Breast epithelium (tissue), 4 donors: ENCODE measurements at regions not wholly inside any gene's neighbourhood (a gene's known extent, or its start where the extent isn't known, plus 50 kb on each side); places are given as distances from the start of the nearest gene placed in this dataset.
"Not testable (repeated sequence)": the region's sequence is repeated elsewhere in the genome, so short reads cannot be mapped to it uniquely, and the experiment has no call there.

Source experiments
- DNase-seq, 2 donors: peaks; one replicate each; pipeline ENCODE4 v3.0.0-alpha.2; 2019; ENCODE audit warnings: low spot score in 2 of 2
- H3K27ac ChIP-seq, 2 donors: fragments of 200-600 bp; sonication (generic) in 1 of 2; one replicate each; pipeline ENCODE4 v1.5.1; 2016 to 2019; ENCODE audit warnings: mild to moderate bottlenecking in 1 of 2
- H3K27me3 ChIP-seq, 2 donors: fragments of 200-600 bp; sonication (generic) in 1 of 2; one replicate each; pipeline versions ENCODE4 v1.5.1 to v1.6.0; 2017 to 2019; ENCODE audit warnings: control low read depth in 1 of 2, mild to moderate bottlenecking in 1 of 2
- H3K36me3 ChIP-seq: fragments of 200-600 bp; one replicate; pipeline ENCODE4 v1.5.1; 2019
- H3K4me1 ChIP-seq, 2 donors: fragments of 200-600 bp; sonication (generic); one replicate each; pipeline ENCODE4 v1.5.1; 2016 to 2019; ENCODE audit warnings: control low read depth in 1 of 2
- H3K4me3 ChIP-seq, 3 donors: fragments of 200-600 bp; sonication (generic); 1 replicate in 2 of 3; 2 replicates in 1 of 3; pipeline ENCODE4 v1.5.1; 2016 to 2019; ENCODE audit warnings: mild to moderate bottlenecking in 3 of 3, moderate library complexity in 2 of 3
- H3K9me3 ChIP-seq, 2 donors: fragments of 200-600 bp; sonication (generic) in 1 of 2; one replicate each; pipeline ENCODE4 v1.5.1; 2016 to 2019; ENCODE audit warnings: control low read depth in 1 of 2
- POLR2A ChIP-seq: fragments of 450-650 bp; IDR thresholded peaks from one replicate; pipeline ENCODE4 v1.6.1; 2016; ENCODE audit warnings: antibody characterized with exemption, mild to moderate bottlenecking, moderate library complexity
- POLR2AphosphoS5 ChIP-seq, 3 donors: sonication (generic); formaldehyde crosslinking; IDR thresholded peaks; one replicate each; pipeline ENCODE4 v1.6.1; 2017; ENCODE audit warnings: antibody characterized with exemption in 3 of 3
- intact Hi-C: fragments of 100-400 bp; cut with DNase I; formaldehyde crosslinking; loops from one replicate; pipeline ENCODE4 v1.15.1; 2023; ENCODE audit warnings: low total_unique reads
- TF ChIP-seq, protein P1 (sequence below), 3 donors: fragments of 450-650 bp; IDR thresholded peaks; one replicate each; pipeline ENCODE4 v1.5.1; 2016 to 2017; ENCODE audit warnings: antibody characterized with exemption in 3 of 3, mild to moderate bottlenecking in 3 of 3, moderate library complexity in 3 of 3

DNA sequence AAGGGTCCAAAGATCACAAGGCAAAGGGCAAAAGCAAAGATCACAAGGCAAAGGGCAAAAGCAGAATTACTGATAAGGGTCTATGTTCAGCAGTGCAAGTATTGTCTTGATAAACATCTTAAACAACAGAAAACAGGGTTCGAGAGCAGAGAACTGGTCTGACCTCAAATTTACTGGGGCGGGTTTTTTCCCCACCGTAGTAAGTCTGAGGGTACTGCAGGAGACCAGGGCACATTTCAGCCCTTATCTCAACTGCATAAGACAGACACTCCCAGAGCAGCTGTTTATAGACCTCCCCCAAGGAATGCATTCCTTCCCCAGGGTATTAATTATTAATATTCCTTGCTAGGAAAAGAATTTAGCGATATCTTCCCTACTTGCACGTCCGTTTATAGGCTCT lies 61.3 kb downstream of the ZNF860 start:
- H3K9me3 ChIP-seq, H3K4me3 ChIP-seq, intact Hi-C loops: not testable (repeated sequence)

DNA sequence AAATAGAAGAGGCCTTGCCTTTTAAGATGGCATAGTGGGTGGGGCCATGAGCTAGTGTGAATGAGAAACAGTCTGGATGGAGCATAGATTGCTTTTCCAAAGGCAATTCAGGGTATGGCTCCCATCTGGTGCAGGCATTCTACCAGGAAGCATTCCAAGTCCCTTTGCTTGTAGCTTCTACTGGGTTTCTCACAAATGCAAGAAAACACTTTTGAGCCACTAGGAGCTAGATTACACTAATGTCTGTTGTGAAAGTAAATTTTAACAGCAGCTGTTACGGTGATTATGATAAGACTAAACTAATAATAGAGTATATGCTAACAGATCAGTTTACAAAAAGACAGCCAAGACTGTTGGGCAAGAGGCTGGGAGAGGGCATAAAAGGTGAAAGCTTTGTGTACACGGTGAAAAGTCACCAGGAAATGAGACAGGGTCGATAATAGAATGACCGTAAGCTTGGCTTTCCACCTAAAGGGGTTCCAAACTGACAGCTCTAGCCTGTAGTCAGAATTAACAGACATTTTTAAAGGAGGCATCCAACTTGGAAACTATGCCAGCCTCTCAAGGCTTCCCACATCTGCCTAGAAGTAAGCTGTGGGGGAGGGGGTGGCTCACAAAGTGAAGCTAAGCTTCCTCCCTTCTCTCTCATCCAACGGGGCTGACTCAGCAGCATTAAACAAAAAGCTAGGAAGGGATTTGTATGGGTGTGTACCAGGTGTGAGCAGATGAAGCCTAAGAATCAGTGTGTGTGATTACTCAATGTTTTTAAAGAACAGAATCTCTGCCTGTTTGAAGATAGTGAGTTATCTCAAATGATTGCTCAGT lies 61.1 kb upstream of the GPD1L start:
- intact Hi-C loops, result no loop called here
- H3K4me3 ChIP-seq, result peak overlapping the region in 1 of 3 donors; percentile 36
- no peak for DNase-seq

More for the DNA sequence above, 61.3 kb downstream of the ZNF860 start:
- not testable (repeated sequence) for H3K36me3 ChIP-seq, DNase-seq, H3K27me3 ChIP-seq, H3K27ac ChIP-seq, H3K4me1 ChIP-seq

DNA sequence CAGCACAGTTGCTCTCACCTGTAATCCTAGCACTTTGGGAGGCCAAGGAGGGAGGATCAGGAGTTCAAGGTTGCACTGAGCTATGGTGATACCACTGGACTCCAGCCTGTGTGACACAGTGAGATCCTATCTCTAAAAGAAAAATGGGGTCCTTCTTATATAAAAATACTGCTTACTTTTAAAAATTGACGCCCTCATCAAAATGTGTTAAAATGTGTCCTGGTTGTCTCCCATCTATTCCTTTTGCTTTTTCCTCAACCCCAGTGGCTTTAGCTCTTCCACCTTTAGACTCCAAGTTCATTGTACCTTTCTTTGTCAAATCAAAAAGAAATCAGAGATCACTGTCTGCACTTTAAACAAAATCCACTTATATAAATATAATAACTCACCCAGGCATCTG lies 60.3 kb upstream of the GPD1L start:
- intact Hi-C loops, result no loop called here
- TF ChIP-seq, protein P1, sequence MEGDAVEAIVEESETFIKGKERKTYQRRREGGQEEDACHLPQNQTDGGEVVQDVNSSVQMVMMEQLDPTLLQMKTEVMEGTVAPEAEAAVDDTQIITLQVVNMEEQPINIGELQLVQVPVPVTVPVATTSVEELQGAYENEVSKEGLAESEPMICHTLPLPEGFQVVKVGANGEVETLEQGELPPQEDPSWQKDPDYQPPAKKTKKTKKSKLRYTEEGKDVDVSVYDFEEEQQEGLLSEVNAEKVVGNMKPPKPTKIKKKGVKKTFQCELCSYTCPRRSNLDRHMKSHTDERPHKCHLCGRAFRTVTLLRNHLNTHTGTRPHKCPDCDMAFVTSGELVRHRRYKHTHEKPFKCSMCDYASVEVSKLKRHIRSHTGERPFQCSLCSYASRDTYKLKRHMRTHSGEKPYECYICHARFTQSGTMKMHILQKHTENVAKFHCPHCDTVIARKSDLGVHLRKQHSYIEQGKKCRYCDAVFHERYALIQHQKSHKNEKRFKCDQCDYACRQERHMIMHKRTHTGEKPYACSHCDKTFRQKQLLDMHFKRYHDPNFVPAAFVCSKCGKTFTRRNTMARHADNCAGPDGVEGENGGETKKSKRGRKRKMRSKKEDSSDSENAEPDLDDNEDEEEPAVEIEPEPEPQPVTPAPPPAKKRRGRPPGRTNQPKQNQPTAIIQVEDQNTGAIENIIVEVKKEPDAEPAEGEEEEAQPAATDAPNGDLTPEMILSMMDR (IDR thresholded peaks at IDR 0.05), result no peak
- TF ChIP-seq POLR2AphosphoS5 (IDR thresholded peaks at IDR 0.05), result no peak
- TF ChIP-seq POLR2A, result no peak
- DNase-seq, result no peak
- no peak overlapping the region for H3K27ac ChIP-seq
- H3K27me3 ChIP-seq, result no peaks in the 10 kb centered on the region
- no peaks in the 10 kb centered on the region for H3K4me1 ChIP-seq
- peaks cover 5 to 9% of the 10 kb centered on the region in 2 donors for H3K9me3 ChIP-seq
- H3K36me3 ChIP-seq, result no peaks in the 10 kb centered on the region
- H3K4me3 ChIP-seq, result no peak overlapping the region

More for the DNA sequence above, 61.1 kb upstream of the GPD1L start:
- TF ChIP-seq POLR2A, result no peak
- TF ChIP-seq POLR2AphosphoS5 (IDR thresholded peaks at IDR 0.05), result no peak
- TF ChIP-seq, protein P1 (IDR thresholded peaks at IDR 0.05), result no peak
- no peaks in the 10 kb centered on the region for H3K36me3 ChIP-seq
- no peaks in the 10 kb centered on the region for H3K27me3 ChIP-seq
- peaks cover 5 to 9% of the 10 kb centered on the region in 2 donors for H3K9me3 ChIP-seq
- no peaks in the 10 kb centered on the region for H3K4me1 ChIP-seq
- H3K27ac ChIP-seq, result peak overlapping the region; percentile 41 to 76

DNA sequence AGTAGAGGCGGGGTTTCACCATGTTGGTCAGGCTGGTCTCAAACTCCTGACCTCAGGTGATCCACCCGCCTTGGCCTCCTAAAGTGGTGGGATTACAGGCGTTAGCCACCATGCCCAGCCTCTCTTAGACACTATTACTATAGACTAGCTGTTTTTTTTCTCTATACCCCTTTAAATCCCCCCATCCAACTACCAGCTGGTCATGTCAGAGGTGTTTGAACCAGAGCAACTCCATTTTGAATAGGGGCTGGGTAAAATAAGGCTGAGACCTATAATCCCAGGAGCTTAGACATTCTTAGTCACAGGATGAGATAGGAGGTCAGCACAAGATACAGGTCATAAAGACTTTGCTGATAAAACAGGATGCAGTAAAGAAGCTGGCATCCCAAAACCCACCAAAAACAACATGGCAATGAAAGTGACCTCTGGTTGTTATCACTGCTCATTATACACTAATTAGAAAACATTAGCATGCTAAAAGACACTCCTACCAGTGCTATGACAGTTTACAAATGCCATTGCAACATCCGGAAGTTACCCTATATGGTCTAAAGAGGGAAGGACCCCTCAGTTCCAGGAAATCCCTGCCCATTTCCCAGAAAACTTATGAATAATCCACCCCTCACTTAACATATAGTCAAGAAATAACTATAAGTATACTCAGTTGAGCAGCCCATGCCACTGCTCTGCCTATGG lies 57.8 kb upstream of the GPD1L start:
- Histone ChIP-seq H3K27ac (no peak overlapping the region), H3K4me3 (no peak overlapping the region), H3K36me3 (no peaks in the 10 kb centered on the region), H3K9me3 (no peaks in the 10 kb centered on the region), H3K27me3 (no peaks in the 10 kb centered on the region), H3K4me1 (no peaks in the 10 kb centered on the region)
- no peak for TF ChIP-seq POLR2A
- TF ChIP-seq, protein P1 (IDR thresholded peaks at IDR 0.05), result no peak
- TF ChIP-seq POLR2AphosphoS5 (IDR thresholded peaks at IDR 0.05), result no peak
- intact Hi-C loops, result no loop called here
- DNase-seq, result no peak

DNA sequence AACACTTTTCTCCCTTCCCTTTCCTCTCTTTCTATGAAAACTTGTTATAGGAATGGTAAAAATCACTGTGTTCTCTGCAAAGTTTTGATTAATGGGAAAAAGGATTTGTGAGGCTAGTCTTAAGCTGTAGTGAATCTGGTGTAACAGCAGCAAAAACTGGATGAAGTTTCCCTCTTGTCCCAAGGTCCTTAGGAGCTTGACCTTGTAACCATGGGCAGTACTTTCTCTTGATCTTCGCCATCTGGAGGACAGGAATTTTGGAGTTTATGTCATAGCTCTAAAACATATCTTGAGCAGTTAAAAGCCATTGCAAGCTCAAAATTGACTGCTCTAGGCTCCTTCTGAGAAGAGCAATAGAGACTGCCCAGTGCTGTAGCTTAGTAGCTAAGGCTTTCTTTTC lies 56.5 kb upstream of the GPD1L start:
- TF ChIP-seq, protein P1 (IDR thresholded peaks at IDR 0.05), result no peak
- TF ChIP-seq POLR2A (no peak), POLR2AphosphoS5 (IDR thresholded peaks at IDR 0.05) (no peak)
- H3K27me3 ChIP-seq, result no peaks in the 10 kb centered on the region
- H3K9me3 ChIP-seq, result no peaks in the 10 kb centered on the region
- H3K4me3 ChIP-seq, result no peak overlapping the region
- intact Hi-C loops, result no loop called here
- no peaks in the 10 kb centered on the region for H3K36me3 ChIP-seq
- H3K4me1 ChIP-seq, result no peaks in the 10 kb centered on the region
- DNase-seq, result no peak
- no peak overlapping the region for H3K27ac ChIP-seq

DNA sequence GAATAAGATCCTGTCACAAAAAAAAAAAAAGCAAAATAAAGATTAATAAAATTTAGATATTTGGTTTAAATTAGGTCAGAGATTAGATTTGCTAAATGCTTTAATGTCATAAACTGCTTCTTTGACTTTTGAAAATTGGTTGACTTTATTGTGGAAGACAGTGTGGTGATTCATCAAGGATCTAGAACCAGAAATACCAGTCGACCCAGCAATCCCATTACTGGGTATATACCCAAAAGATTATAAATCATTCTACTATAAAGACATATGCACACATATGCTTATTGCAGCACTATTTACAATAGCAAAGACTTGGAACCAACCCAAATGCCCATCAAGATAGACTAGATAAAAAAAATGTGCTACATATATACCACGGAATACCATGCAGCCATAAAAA lies 54.2 kb upstream of the GPD1L start:
- intact Hi-C loops, H3K4me3 ChIP-seq, H3K4me1 ChIP-seq, H3K27me3 ChIP-seq, H3K36me3 ChIP-seq, H3K9me3 ChIP-seq, H3K27ac ChIP-seq, DNase-seq: not testable (repeated sequence)

DNA sequence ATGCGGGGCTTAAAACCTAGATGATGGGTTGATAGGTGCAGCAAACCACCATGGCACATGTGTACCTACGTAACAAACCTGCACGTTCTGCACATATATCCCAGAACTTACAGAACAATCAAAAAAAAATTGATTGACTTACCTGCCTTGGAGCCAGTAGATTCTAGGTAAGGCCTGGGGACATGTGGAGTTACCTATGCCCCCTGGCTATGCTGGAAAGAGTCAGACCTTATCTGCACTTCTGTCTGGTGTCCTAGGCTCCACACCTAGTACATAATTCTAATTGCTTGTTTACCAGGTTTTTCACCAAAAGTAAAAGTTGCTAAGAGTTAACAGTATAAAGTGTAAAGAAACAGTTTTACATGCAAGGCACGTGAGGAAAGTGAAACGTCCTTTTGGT lies 53.6 kb upstream of the GPD1L start:
- intact Hi-C loops, H3K4me3 ChIP-seq, H3K27ac ChIP-seq, H3K4me1 ChIP-seq, H3K27me3 ChIP-seq, H3K9me3 ChIP-seq, H3K36me3 ChIP-seq, DNase-seq: not testable (repeated sequence)
